K562 (cell line): ENCODE measurements at regions not wholly inside any gene's neighbourhood (a gene's known extent, or its start where the extent isn't known, plus 50 kb on each side); places are given as distances from the start of the nearest gene placed in this dataset.

Experiments
- ELF1 ChIP-seq: fragments of 200-800 bp; sonication (Bioruptor generic); IDR thresholded peaks from 2 replicates; pipeline ENCODE4 v1.6.1; 2016; ENCODE audit warnings: missing genetic modification characterization, missing compliant biosample characterization
- ELK1 ChIP-seq: sonication (generic); formaldehyde crosslinking; IDR thresholded peaks from 2 replicates; pipeline ENCODE4 v1.8.1; 2022; ENCODE audit warnings: missing genetic modification reagents
- EP300 ChIP-seq: IDR thresholded peaks from 2 replicates; pipeline ENCODE4 v1.6.1; 2012; ENCODE audit warnings: low read length, improper control_type of control experiment
- NR1H2 ChIP-seq: sonication (generic); formaldehyde crosslinking; IDR thresholded peaks from 2 replicates; pipeline ENCODE4 v1.4.0; 2020; ENCODE audit warnings: mild to moderate bottlenecking, missing genetic modification reagents
- POLR2A ChIP-seq: fragments of 450-650 bp; conservative IDR thresholded peaks from 2 replicates; pipeline ENCODE4 v1.6.1; 2016
- RAD21 ChIP-seq, 2 experiments: fragments of 250-450 bp in 1 of 2; fragments of 450-650 bp in 1 of 2; sonication (Bioruptor Pico) in 1 of 2; formaldehyde crosslinking in 1 of 2; IDR thresholded peaks in 1 of 2; conservative IDR thresholded peaks in 1 of 2; 2 replicates each; pipeline versions ENCODE4 v1.4.0 to v1.8.0; 2020 to 2022; ENCODE audit warnings: mild to moderate bottlenecking in 2 of 2, moderate library complexity in 1 of 2
- REST ChIP-seq, 2 experiments: fragments of 450-650 bp; formaldehyde crosslinking in 1 of 2; IDR thresholded peaks; 2 replicates each; pipeline versions ENCODE4 v1.4.0 to v1.6.1; 2014 to 2020; ENCODE audit warnings: mild to moderate bottlenecking in 2 of 2, borderline replicate concordance in 1 of 2, low read depth in 1 of 2
- ZHX1 ChIP-seq: fragments of 150-350 bp; conservative IDR thresholded peaks from 2 replicates; pipeline ENCODE4 v1.6.1; 2014; ENCODE audit warnings: low read length
- ZNF384 ChIP-seq: IDR thresholded peaks from 2 replicates; pipeline ENCODE4 v1.6.1; 2012; ENCODE audit warnings: low read depth, low read length, improper control_type of control experiment

- no peak for TF ChIP-seq ZNF384
- TF ChIP-seq REST (IDR thresholded peaks at IDR 0.05; ENCODE audit: borderline replicate concordance), result no peak
- no peak for TF ChIP-seq REST (CRISPR knock-in tag; IDR thresholded peaks at IDR 0.05; ENCODE audit: low read depth)
- no peak for TF ChIP-seq POLR2A
- TF ChIP-seq RAD21 (CRISPR knock-in tag; conservative IDR thresholded peaks at IDR 0.05 in 1 of 2, IDR thresholded peaks at IDR 0.05 in 1 of 2), result no peak
- no peak for TF ChIP-seq ELK1 (CRISPR knock-in tag)
- no peak for TF ChIP-seq ZHX1
- no peak for TF ChIP-seq EP300
- TF ChIP-seq NR1H2 (CRISPR knock-in tag), result no peak
- no peak for TF ChIP-seq ELF1 (tag)
Measured at GRCh38 chrX:76802708-76803107, 375.2 kb downstream of the MAGEE1 start.
